GM10266 (cell line): ENCODE measurements at regions not wholly inside any gene's neighbourhood (a gene's known extent, or its start where the extent isn't known, plus 50 kb on each side); places are given as distances from the start of the nearest gene placed in this dataset.

Experiments used
- DNase-seq: peaks from one replicate; pipeline ENCODE4 v3.0.0; 2012; ENCODE audit errors: extremely low spot score
- TF ChIP-seq, protein P1 (sequence below): IDR thresholded peaks from 2 replicates; pipeline ENCODE4 v1.5.1; 2012; ENCODE audit warnings: mild to moderate bottlenecking, low read depth; ENCODE audit not compliant: control insufficient read depth, insufficient read depth; ENCODE audit errors: missing control alignments

DNA sequence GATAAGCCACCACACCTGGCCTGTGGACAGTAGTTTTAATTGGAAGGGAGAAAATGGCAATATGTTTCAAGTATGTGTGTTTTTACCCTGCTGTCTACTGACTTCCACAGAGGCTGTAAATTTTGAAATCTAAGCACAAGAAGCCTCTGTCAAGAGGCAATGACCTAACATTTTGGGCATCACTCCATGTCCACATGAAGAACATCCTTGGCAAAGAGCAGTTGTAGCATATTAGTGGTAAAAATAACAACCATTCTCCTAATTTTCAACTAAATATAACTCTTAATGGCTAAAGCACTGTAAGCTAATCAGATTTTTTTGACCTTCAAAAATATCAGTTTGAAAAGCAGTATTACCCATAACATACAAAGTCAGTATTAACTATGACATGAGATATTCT, 100.3 kb upstream of the APC start:
- TF ChIP-seq, protein P1, sequence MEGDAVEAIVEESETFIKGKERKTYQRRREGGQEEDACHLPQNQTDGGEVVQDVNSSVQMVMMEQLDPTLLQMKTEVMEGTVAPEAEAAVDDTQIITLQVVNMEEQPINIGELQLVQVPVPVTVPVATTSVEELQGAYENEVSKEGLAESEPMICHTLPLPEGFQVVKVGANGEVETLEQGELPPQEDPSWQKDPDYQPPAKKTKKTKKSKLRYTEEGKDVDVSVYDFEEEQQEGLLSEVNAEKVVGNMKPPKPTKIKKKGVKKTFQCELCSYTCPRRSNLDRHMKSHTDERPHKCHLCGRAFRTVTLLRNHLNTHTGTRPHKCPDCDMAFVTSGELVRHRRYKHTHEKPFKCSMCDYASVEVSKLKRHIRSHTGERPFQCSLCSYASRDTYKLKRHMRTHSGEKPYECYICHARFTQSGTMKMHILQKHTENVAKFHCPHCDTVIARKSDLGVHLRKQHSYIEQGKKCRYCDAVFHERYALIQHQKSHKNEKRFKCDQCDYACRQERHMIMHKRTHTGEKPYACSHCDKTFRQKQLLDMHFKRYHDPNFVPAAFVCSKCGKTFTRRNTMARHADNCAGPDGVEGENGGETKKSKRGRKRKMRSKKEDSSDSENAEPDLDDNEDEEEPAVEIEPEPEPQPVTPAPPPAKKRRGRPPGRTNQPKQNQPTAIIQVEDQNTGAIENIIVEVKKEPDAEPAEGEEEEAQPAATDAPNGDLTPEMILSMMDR, result no peak
- DNase-seq, result no peak

DNA sequence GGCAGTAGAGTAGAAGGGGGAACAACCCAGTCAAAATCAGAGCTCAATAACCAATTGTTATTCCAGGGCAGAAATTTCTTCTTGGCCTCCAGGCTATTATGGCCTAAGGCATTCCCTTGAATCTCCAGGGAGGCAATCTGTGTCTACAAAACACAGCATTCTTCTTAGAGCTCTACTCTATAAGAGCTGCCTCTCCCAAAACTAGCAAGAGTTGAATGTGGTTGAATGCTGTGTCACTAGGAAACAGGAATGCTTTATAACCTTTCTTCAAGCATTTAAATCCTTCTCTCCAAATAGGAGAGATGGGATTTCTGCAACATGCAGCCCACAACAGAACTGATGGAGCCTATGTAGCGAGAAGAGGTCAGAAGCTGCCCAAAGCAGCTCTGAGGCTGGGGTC, 97.1 kb upstream of the APC start:
- TF ChIP-seq, protein P1, result no peak

DNA sequence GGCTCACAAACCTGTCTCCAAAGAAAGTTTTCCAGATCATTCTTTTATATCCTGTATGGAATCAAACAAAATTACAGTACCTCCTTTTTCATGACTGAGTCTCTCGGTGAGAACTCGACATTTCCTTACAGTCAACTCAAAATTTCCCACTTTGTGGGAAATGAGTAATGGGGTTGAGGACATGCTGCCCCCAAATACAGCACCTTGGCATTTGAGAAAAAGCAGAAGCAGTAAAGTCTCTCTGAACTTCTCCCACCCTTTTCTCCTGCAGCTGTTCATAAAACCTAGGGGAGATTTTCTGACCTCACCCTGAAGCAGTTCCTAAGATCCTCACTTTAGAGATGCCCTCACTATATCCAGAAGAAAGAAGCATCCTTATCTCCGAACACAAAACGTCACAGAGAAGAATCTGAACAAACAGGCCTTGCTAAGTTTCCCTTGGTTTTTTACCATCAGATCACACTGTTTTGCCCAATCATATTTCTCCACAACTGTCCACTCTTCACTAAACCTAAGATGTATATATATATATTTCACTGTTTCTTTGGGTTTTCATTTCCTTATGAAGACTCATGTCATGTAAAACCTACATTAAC, 96.1 kb upstream of the APC start:
- TF ChIP-seq, protein P1, result no peak
- no peak for DNase-seq

More for the DNA sequence above, 97.1 kb upstream of the APC start:
- no peak for DNase-seq

DNA sequence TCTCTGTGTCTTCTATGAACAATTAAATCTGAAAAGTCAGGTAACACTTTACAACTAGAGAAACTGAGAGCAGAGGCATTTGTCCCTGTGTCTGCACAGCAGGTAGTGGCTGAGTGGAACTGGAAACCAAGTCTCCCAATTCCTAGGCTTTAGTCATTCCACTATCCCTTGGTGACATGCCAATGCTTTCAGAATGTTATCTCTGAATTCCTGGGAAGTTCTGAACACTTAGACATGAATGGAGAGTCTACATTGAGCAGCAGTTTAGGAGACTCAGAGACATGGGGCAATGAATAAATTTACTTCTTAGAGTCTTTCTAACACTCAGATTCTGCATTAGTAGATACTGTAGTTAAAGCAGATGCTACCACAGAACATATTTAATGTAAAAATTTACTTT, 94.8 kb upstream of the APC start:
- TF ChIP-seq, protein P1, result no peak
- no peak for DNase-seq

DNA sequence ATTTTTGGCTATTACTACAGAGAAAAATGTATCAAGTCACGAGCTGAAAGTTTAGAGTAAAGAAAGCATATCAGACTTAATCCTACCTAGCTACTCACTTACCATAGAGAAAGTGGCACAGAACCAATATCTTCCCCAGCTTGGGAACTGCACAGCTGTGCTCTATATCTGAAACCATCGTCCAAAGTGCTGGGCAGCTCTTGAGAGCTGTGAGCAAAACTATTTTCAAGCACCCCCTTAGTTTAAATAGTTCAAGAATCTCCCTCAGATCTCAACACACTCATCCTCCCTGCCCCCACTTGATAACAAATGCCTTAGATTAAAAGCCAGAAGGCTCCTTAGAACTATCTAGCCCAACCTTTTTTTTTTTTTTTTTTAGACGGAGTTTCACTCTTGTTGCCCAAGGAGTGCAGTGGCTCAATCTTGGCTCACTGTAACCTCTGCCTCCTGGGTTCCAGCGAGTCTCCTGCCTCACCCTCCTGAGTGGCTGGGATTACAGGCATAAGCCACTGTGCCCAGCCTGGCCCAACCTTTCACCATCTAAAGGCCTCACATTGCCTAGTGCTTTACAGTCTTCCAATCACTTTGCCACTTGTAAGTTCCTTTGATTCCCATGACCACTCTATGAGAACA, 94.2 kb upstream of the APC start:
- TF ChIP-seq, protein P1, result no peak

DNA sequence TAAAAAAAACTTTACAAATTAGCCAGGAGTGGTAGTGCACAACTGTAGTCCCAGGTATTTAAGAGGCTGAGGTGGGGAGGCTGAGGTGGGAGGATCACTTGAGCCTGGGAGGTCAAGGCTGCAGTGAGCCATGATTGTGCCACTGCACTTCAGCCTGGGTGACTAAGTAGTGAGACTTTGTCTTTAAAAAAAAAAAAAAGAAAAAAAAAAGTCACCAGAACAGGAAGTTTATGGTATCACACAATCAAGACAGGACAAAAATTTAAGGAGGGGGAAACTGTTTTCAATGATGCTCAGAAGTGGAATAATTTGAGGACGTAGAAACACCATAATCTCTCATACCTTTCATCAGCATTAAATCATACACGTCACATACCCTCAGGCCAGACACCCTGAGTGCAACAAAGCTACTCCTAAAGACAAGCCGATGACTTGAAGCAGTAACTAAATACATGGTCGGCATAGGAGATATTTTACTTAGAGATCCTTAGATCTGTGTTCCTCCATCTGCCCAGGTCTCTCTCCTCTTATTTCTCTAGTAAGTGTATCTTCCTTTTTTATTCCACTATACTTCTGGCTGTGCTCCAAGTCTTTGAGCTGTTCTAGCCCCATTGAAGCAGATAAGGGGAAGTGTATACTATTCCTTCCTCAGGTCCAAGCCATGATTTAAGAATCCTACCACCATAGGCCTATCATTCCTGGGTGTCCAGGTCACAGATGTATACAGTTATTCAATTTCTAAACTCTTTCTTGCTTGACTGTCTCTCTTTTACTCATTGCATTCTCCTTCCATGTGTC, 91.3 kb upstream of the APC start:
- no peak for DNase-seq
- TF ChIP-seq, protein P1, result no peak

More for the DNA sequence above, 94.2 kb upstream of the APC start:
- no peak for DNase-seq

DNA sequence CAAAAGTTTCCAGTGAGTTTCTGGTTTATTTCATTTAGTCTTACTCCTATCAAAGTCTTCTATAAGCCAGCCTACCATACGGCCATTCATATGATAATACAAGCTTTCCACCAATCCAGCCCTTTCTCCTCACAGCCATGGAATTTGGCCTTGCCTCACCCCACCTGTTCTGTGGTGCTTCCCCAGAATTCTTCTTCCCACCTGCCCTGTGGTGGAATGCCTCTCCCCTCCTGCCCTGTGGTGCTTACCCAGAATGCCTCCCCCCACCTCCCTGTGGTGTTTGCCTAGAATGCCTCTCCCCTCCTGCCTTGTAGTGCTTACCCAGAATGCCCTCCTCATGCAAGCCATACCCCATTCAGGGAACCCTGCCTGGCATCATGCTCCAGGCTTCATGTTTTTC, 90.3 kb upstream of the APC start:
- DNase-seq, result no peak
- TF ChIP-seq, protein P1, result no peak
